HCT116 (cell line): ENCODE measurements at regions not wholly inside any gene's neighbourhood (a gene's known extent, or its start where the extent isn't known, plus 50 kb on each side); places are given as distances from the start of the nearest gene placed in this dataset.

Experiments used
- ATAC-seq: fragments of 200-7000 bp; cut with Tn5 transposase; 2 replicates; pipeline ENCODE4 v1.9.1; 2020; ENCODE audit warnings: mild to moderate bottlenecking, moderate library complexity
- BruUV-seq: library from RNA; stranded (reverse); fragments of 400-500 nt; replicated peaks from 2 replicates; lab custom pipeline; 2021; lab: Mats Ljungman, UMichigan
- CTCF ChIA-PET: fragments of 300-600 bp; sonication (Branson Sonifier 250); formaldehyde crosslinking; loops from one replicate; lab custom pipeline; 2021; ENCODE audit warnings: antibody characterized with exemption; lab: Charles Lee
- POLR2A ChIA-PET: fragments of 300-600, 350-600 bp; sonication (Branson Sonifier 250); formaldehyde crosslinking; loops from one replicate; lab custom pipeline; 2021; ENCODE audit warnings: antibody characterized with exemption; lab: Charles Lee
- RAD21 ChIA-PET, 2 experiments: fragments of 300-600 bp; sonication (Branson Sonifier 250); formaldehyde crosslinking; loops; one replicate each; lab custom pipeline; 2023; ENCODE audit warnings: low total read pairs in 2 of 2; ENCODE audit not compliant: uncharacterized antibody in 2 of 2, unreplicated experiment in 2 of 2, low non-redundant PET in 1 of 2; lab: Charles Lee
- DNase-seq: peaks from one replicate; pipeline ENCODE4 v3.0.0-alpha.2; 2010; ENCODE audit warnings: low read depth, low spot score
- H2AFZ ChIP-seq: fragments of 200-600 bp; shearing (Covaris generic), sonication (generic); 2 replicates; pipeline ENCODE4 v1.6.1; 2017; ENCODE audit warnings: low read depth, mixed run types, mixed read lengths, antibody characterized with exemption, low read length; ENCODE audit not compliant: poor library complexity, severe bottlenecking
- H3K27ac ChIP-seq: 2 replicates; pipeline ENCODE4 v1.5.1; 2012; ENCODE audit warnings: low read depth, low read length
- H3K27me3 ChIP-seq: fragments of 200-600 bp; sonication (generic); 2 replicates; pipeline ENCODE4 v1.6.1; 2016; ENCODE audit warnings: mixed run types, low read length, mixed read lengths; ENCODE audit not compliant: insufficient read depth
- H3K36me3 ChIP-seq, 2 experiments: fragments of 200-500 bp in 1 of 2; fragments of 200-600 bp in 1 of 2; sonication (Bioruptor generic) in 1 of 2; sonication (generic) in 1 of 2; 2 replicates each; pipeline versions ENCODE4 v1.5.1 to v1.6.1; 2014 to 2016; ENCODE audit warnings: low read length in 2 of 2, inconsistent platforms in 1 of 2, mixed read lengths in 1 of 2, mixed run types in 1 of 2; ENCODE audit not compliant: insufficient read depth in 2 of 2, control insufficient read depth in 1 of 2
- H3K4me1 ChIP-seq, 2 experiments: fragments of 200-600 bp in 1 of 2; sonication (generic) in 1 of 2; 2 replicates each; pipeline versions ENCODE4 v1.5.1 to v1.6.1; 2012 to 2017; ENCODE audit warnings: low read length in 2 of 2, inconsistent platforms in 1 of 2, mild to moderate bottlenecking in 1 of 2, mixed read lengths in 1 of 2, mixed run types in 1 of 2, moderate library complexity in 1 of 2; ENCODE audit not compliant: insufficient read depth in 2 of 2, control insufficient read depth in 1 of 2
- H3K4me2 ChIP-seq: fragments of 200-600 bp; sonication (generic); 2 replicates; pipeline ENCODE4 v1.6.1; 2017; ENCODE audit warnings: mixed run types, low read length, mixed read lengths
- H3K4me3 ChIP-seq, 2 experiments: fragments of 200-600 bp in 1 of 2; sonication (generic) in 1 of 2; replicated peaks in 1 of 2; 2 replicates each; pipeline ENCODE4 v1.5.1; 2011 to 2016; ENCODE audit warnings: low read length in 2 of 2, control low read depth in 1 of 2, low read depth in 1 of 2, mild to moderate bottlenecking in 1 of 2, mixed read lengths in 1 of 2, mixed run types in 1 of 2
- H3K79me2 ChIP-seq: fragments of 200-600 bp; sonication (generic); 2 replicates; pipeline ENCODE4 v1.6.1; 2017; ENCODE audit warnings: mild to moderate bottlenecking, mixed run types, low read length, moderate library complexity, mixed read lengths; ENCODE audit not compliant: insufficient read depth
- H3K9ac ChIP-seq: fragments of 200-600 bp; sonication (generic); 2 replicates; pipeline ENCODE4 v1.6.1; 2016; ENCODE audit warnings: low read length, mixed read lengths
- H3K9me2 ChIP-seq: fragments of 200-600 bp; sonication (generic), shearing (Covaris generic); 2 replicates; pipeline ENCODE4 v1.6.1; 2017; ENCODE audit warnings: mixed run types, mild to moderate bottlenecking, moderate library complexity; ENCODE audit not compliant: insufficient read depth
- H3K9me3 ChIP-seq, 2 experiments: fragments of 200-500 bp in 1 of 2; fragments of 200-600 bp in 1 of 2; sonication (Bioruptor generic) in 1 of 2; sonication (generic) in 1 of 2; 2 replicates each; pipeline ENCODE4 v1.6.1; 2014 to 2017; ENCODE audit warnings: low read length in 2 of 2, mixed read lengths in 2 of 2, inconsistent platforms in 1 of 2, low read depth in 1 of 2, mild to moderate bottlenecking in 1 of 2, mixed run types in 1 of 2, moderate library complexity in 1 of 2; ENCODE audit not compliant: control insufficient read depth in 1 of 2, insufficient read depth in 1 of 2
- H4K20me1 ChIP-seq: fragments of 200-600 bp; sonication (generic), shearing (Covaris generic); 2 replicates; pipeline ENCODE4 v1.6.1; 2017; ENCODE audit warnings: mixed run types, mild to moderate bottlenecking, moderate library complexity; ENCODE audit not compliant: insufficient read depth
- CBX3 ChIP-seq: IDR thresholded peaks from 2 replicates; pipeline ENCODE4 v1.6.1; 2012; ENCODE audit warnings: low read depth
- CEBPB ChIP-seq: IDR thresholded peaks from 2 replicates; pipeline ENCODE4 v1.6.1; 2012; ENCODE audit warnings: low read depth
- CTCF ChIP-seq, 3 experiments: fragments of 200-600 bp in 1 of 3; sonication (generic) in 1 of 3; IDR thresholded peaks in 2 of 3; conservative IDR thresholded peaks in 1 of 3; 2 replicates each; pipeline ENCODE4 v1.5.1; 2012 to 2017; ENCODE audit warnings: low read depth in 2 of 3, low read length in 2 of 3, antibody characterized with exemption in 1 of 3, borderline replicate concordance in 1 of 3, control low read depth in 1 of 3, mild to moderate bottlenecking in 1 of 3, mixed read lengths in 1 of 3, mixed run types in 1 of 3, moderate library complexity in 1 of 3; ENCODE audit not compliant: insufficient read depth in 1 of 3
- JUND ChIP-seq: IDR thresholded peaks from 2 replicates; pipeline ENCODE4 v1.6.1; 2012
- MAX ChIP-seq: IDR thresholded peaks from 2 replicates; pipeline ENCODE4 v1.6.1; 2012
- POLR2A ChIP-seq: IDR thresholded peaks from 2 replicates; pipeline ENCODE4 v1.7.0; 2011; ENCODE audit warnings: borderline replicate concordance; ENCODE audit not compliant: insufficient read depth, insufficient read length; ENCODE audit errors: extremely low read depth
- POLR2AphosphoS5 ChIP-seq: IDR thresholded peaks from 2 replicates; pipeline ENCODE4 v1.6.1; 2011; ENCODE audit warnings: mild to moderate bottlenecking, low read depth, low read length, moderate library complexity
- SIN3A ChIP-seq: IDR thresholded peaks from 2 replicates; pipeline ENCODE4 v1.6.1; 2012; ENCODE audit warnings: low read depth
- SP1 ChIP-seq: IDR thresholded peaks from 2 replicates; pipeline ENCODE4 v1.6.1; 2012; ENCODE audit warnings: low read depth
- TCF7L2 ChIP-seq: IDR thresholded peaks from 2 replicates; pipeline ENCODE4 v1.7.0; 2011; ENCODE audit warnings: borderline replicate concordance, inconsistent platforms; ENCODE audit not compliant: insufficient read depth, insufficient read length; ENCODE audit errors: extremely low read depth
- ZBTB33 ChIP-seq: IDR thresholded peaks from 2 replicates; pipeline ENCODE4 v1.6.1; 2011; ENCODE audit warnings: mild to moderate bottlenecking, low read length, moderate library complexity; ENCODE audit not compliant: insufficient replicate concordance; ENCODE audit errors: extremely low read depth
- intact Hi-C: fragments of 100-400 bp; cut with micrococcal nuclease; formaldehyde crosslinking; loops from 2 replicates; pipeline ENCODE4 v1.10.0; 2022

- Histone ChIP-seq H3K27ac (no peak overlapping the region), H3K79me2 (no peaks in the 10 kb centered on the region), H3K4me1 (no peaks in the 10 kb centered on the region), H3K9me3 (no peaks in the 10 kb centered on the region), H2AFZ (no peak overlapping the region), H3K4me2 (no peak overlapping the region), H4K20me1 (no peaks in the 10 kb centered on the region), H3K9me2 (no peaks in the 10 kb centered on the region), H3K4me3 (no peak overlapping the region), H3K9ac (no peak overlapping the region), H3K36me3 (no peaks in the 10 kb centered on the region), H3K27me3 (peaks cover 27% of the 10 kb centered on the region)
- POLR2A ChIA-PET, result no interaction called here
- TF ChIP-seq CTCF (IDR thresholded peaks at IDR 0.05 in 2 of 3, conservative IDR thresholded peaks at IDR 0.05 in 1 of 3; ENCODE audit: borderline replicate concordance in 1 of 3, insufficient read depth in 1 of 3, low read depth in 2 of 3, low read length in 2 of 3) (no peak), JUND (no peak), SIN3A (no peak), POLR2AphosphoS5 (no peak), CBX3 (no peak), MAX (no peak)
- intact Hi-C loops, result no loop called here
- DNase-seq (no peak), ATAC-seq (no peak)
- RAD21 ChIA-PET, result no interaction called here
- CTCF ChIA-PET, result no interaction called here
- BruUV-seq, result no TSS peak
These were observed 395.9 kb downstream of the PREX1 start for GRCh38 chr20:48431653-48432493.

- Histone ChIP-seq H3K4me1 (no peaks in the 10 kb centered on the region), H3K9me3 (no peaks in the 10 kb centered on the region), H3K4me2 (no peak overlapping the region), H3K9ac (no peak overlapping the region), H3K27me3 (peaks cover 42% of the 10 kb centered on the region), H3K4me3 (no peak overlapping the region), H4K20me1 (no peaks in the 10 kb centered on the region), H3K27ac (no peak overlapping the region), H3K79me2 (no peaks in the 10 kb centered on the region), H3K9me2 (no peaks in the 10 kb centered on the region), H2AFZ (no peak overlapping the region), H3K36me3 (no peaks in the 10 kb centered on the region)
- intact Hi-C loops, result no loop called here
- ChIA-PET POLR2A (no interaction called here), RAD21 (no interaction called here), CTCF (no interaction called here)
- ATAC-seq (no peak), DNase-seq (no peak)
- BruUV-seq, result no TSS peak
- TF ChIP-seq SP1 (no peak), POLR2AphosphoS5 (no peak), TCF7L2 (no peak), CEBPB (no peak), ZBTB33 (no peak), POLR2A (no peak), SIN3A (no peak)
These were observed 401.2 kb downstream of the PREX1 start for GRCh38 chr20:48426630-48427029.
